ENCODE measurements at regions not wholly inside any gene's neighbourhood (a gene's known extent, or its start where the extent isn't known, plus 50 kb on each side); places are given as distances from the start of the nearest gene placed in this dataset.

DNA sequence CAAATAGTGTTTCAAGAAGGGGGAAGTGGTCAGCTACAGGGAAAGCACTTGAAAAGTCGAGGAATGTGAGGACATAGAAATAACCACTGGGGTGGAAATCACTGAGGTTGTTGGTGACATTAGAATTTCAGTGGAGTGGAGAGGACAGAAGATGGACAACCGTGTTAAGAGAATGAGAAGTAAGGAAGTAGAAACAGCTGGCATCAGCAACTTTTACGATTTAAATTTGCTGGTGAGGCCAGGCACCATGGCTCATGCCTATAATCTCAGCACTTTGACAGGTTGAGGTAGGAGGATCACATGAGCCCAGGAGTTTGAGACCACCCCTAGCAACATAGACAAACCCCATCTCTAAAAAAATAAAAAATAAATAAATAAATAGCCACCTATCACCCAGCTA is 83.2 kb upstream of the PSMD7 start:
- WGBS, 3 donors = 69 to 74% (median 69%) methylated on average over 3 of the region's 3 CpGs
- Histone ChIP-seq H3K36me3 (ENCODE audit: insufficient read depth in 1 of 2, low read depth in 1 of 2) (no peaks in the 10 kb centered on the region), H3K27ac (no peak overlapping the region), H3K4me3 (no peak overlapping the region), H3K4me1 (no peaks in the 10 kb centered on the region), H3K9me3 (no peaks in the 10 kb centered on the region), H3K27me3 (ENCODE audit: insufficient read depth in 3 of 3, low read length in 2 of 3) (peaks cover 0 to 2% (median 0%) of the 10 kb centered on the region in 3 donors)
- ATAC-seq = no peak
- DNase-seq = no peak
- TF ChIP-seq CTCF (IDR thresholded peaks at IDR 0.05) = no peak
- intact Hi-C loops (cut with DNase I) = no loop called here

- H3K4me1 ChIP-seq = no peaks in the 10 kb centered on the region
- WGBS, 3 donors = 89 to 95% (median 91%) methylated on average over 1 of the region's 1 CpG
- DNase-seq = no peak
- H3K4me3 ChIP-seq = no peak overlapping the region
- no peaks in the 10 kb centered on the region for H3K9me3 ChIP-seq
- H3K27me3 ChIP-seq (ENCODE audit: insufficient read depth in 3 of 3, low read length in 2 of 3) = no peaks in the 10 kb centered on the region
- TF ChIP-seq CTCF (IDR thresholded peaks at IDR 0.05) = no peak
- intact Hi-C loops (cut with DNase I) = no loop called here
- no peak overlapping the region for H3K27ac ChIP-seq
- no peak for ATAC-seq
- no peaks in the 10 kb centered on the region for H3K36me3 ChIP-seq (ENCODE audit: insufficient read depth in 1 of 2, low read depth in 1 of 2)
Observed at GRCh38 chr16:74210245-74210644, 86.4 kb upstream of the PSMD7 start.

- intact Hi-C loops (cut with DNase I) = no loop called here
- 81 to 87% (median 85%) methylated on average over 5 of the region's 5 CpGs for WGBS, 3 donors
- ATAC-seq = no peak
Observed at GRCh38 chr16:74202009-74202408, 94.6 kb upstream of the PSMD7 start.

GRCh38 chr16:74201576-74201975 is 95.0 kb upstream of the PSMD7 start:
- intact Hi-C loops (cut with DNase I) = no loop called here
- Histone ChIP-seq H3K9me3 (no peaks in the 10 kb centered on the region), H3K27me3 (ENCODE audit: insufficient read depth in 3 of 3, low read length in 2 of 3) (no peaks in the 10 kb centered on the region), H3K36me3 (ENCODE audit: insufficient read depth in 1 of 2, low read depth in 1 of 2) (no peaks in the 10 kb centered on the region), H3K4me3 (no peak overlapping the region), H3K27ac (no peak overlapping the region), H3K4me1 (no peaks in the 10 kb centered on the region)
- 69 to 87% (median 76%) methylated on average over 2 of the region's 2 CpGs for WGBS, 3 donors
- DNase-seq (no peak), ATAC-seq (no peak)
- TF ChIP-seq CTCF (IDR thresholded peaks at IDR 0.05) = no peak

More at GRCh38 chr16:74202009-74202408, 94.6 kb upstream of the PSMD7 start:
- DNase-seq = no peak
- no peaks in the 10 kb centered on the region for H3K27me3 ChIP-seq (ENCODE audit: insufficient read depth in 3 of 3, low read length in 2 of 3)
- H3K36me3 ChIP-seq (ENCODE audit: insufficient read depth in 1 of 2, low read depth in 1 of 2) = no peaks in the 10 kb centered on the region
- H3K9me3 ChIP-seq = no peaks in the 10 kb centered on the region
- TF ChIP-seq CTCF (IDR thresholded peaks at IDR 0.05) = no peak
- H3K4me3 ChIP-seq = no peak overlapping the region
- no peaks in the 10 kb centered on the region for H3K4me1 ChIP-seq
- no peak overlapping the region for H3K27ac ChIP-seq

GRCh38 chr16:74200921-74201320 is 95.7 kb upstream of the PSMD7 start:
- no peak for ATAC-seq
- intact Hi-C loops (cut with DNase I) = no loop called here
- H3K9me3 ChIP-seq = no peaks in the 10 kb centered on the region
- 79 to 84% (median 81%) methylated on average over 5 of the region's 5 CpGs for WGBS, 3 donors
- H3K4me1 ChIP-seq = no peaks in the 10 kb centered on the region
- no peak for DNase-seq
- H3K36me3 ChIP-seq (ENCODE audit: insufficient read depth in 1 of 2, low read depth in 1 of 2) = no peaks in the 10 kb centered on the region
- no peak overlapping the region for H3K4me3 ChIP-seq
- TF ChIP-seq CTCF (IDR thresholded peaks at IDR 0.05) = no peak
- H3K27ac ChIP-seq = no peak overlapping the region
- H3K27me3 ChIP-seq (ENCODE audit: insufficient read depth in 3 of 3, low read length in 2 of 3) = no peaks in the 10 kb centered on the region

Measured in psoas muscle (tissue), 7 donors.